ENCODE measurements at regions not wholly inside any gene's neighbourhood (a gene's known extent, or its start where the extent isn't known, plus 50 kb on each side); places are given as distances from the start of the nearest gene placed in this dataset.

GRCh38 chr1:234710381-234710780, 100.4 kb upstream of the IRF2BP2 start:
- no peak overlapping the region for H3K4me2 ChIP-seq (ENCODE audit: low read length)
- no peaks in the 10 kb centered on the region for H3F3A ChIP-seq (ENCODE audit: insufficient read depth, low read length, poor library complexity, severe bottlenecking)
- TF ChIP-seq MXI1 (conservative IDR thresholded peaks at IDR 0.05; ENCODE audit: poor library complexity, severe bottlenecking) (no peak), REST (IDR thresholded peaks at IDR 0.05; ENCODE audit: borderline replicate concordance) (no peak), CTCF (IDR thresholded peaks at IDR 0.05; ENCODE audit: poor library complexity, severe bottlenecking) (no peak), SMC3 (conservative IDR thresholded peaks at IDR 0.05; ENCODE audit: poor library complexity) (no peak), RAD21 (conservative IDR thresholded peaks at IDR 0.05) (no peak), TAF1 (IDR thresholded peaks at IDR 0.05; ENCODE audit: low read depth) (no peak), EZH2 (IDR thresholded peaks at IDR 0.05; ENCODE audit: borderline replicate concordance, insufficient read depth, low read length, poor library complexity, severe bottlenecking) (no peak), POLR2AphosphoS5 (IDR thresholded peaks at IDR 0.05) (no peak), EP300 (conservative IDR thresholded peaks at IDR 0.05; ENCODE audit: poor library complexity, severe bottlenecking) (no peak)
- no peaks in the 10 kb centered on the region for H3K27me3 ChIP-seq (ENCODE audit: insufficient read depth, low read depth, low read length)
- no peaks in the 10 kb centered on the region for H4K20me1 ChIP-seq (ENCODE audit: insufficient read depth)
- no peak overlapping the region for H3K27ac ChIP-seq (ENCODE audit: low read length)
- H3K9me3 ChIP-seq (ENCODE audit: low read length), result no peaks in the 10 kb centered on the region
- H3K36me3 ChIP-seq (ENCODE audit: insufficient read depth, low read length), result no peaks in the 10 kb centered on the region
- no peak overlapping the region for H3K9ac ChIP-seq (ENCODE audit: low read length)
- no peak overlapping the region for H2AFZ ChIP-seq (ENCODE audit: low read depth, low read length)
- H3K79me2 ChIP-seq (replicated peaks; ENCODE audit: insufficient read depth, low read length), result no peaks in the 10 kb centered on the region
- H3K4me3 ChIP-seq (ENCODE audit: low read length), result no peak overlapping the region
- H3K9me2 ChIP-seq (ENCODE audit: insufficient read depth, low read length), result no peaks in the 10 kb centered on the region

GRCh38 chr1:234709473-234710228, 99.7 kb upstream of the IRF2BP2 start:
- H3K9me3 ChIP-seq (ENCODE audit: low read length), result no peaks in the 10 kb centered on the region
- H3K79me2 ChIP-seq (replicated peaks; ENCODE audit: insufficient read depth, low read length), result no peaks in the 10 kb centered on the region
- H2AFZ ChIP-seq (ENCODE audit: low read depth, low read length), result no peak overlapping the region
- no peaks in the 10 kb centered on the region for H3F3A ChIP-seq (ENCODE audit: insufficient read depth, low read length, poor library complexity, severe bottlenecking)
- H3K4me3 ChIP-seq (ENCODE audit: low read length), result no peak overlapping the region
- no peak overlapping the region for H3K9ac ChIP-seq (ENCODE audit: low read length)
- no peaks in the 10 kb centered on the region for H3K36me3 ChIP-seq (ENCODE audit: insufficient read depth, low read length)
- H3K27me3 ChIP-seq (ENCODE audit: insufficient read depth, low read depth, low read length), result no peaks in the 10 kb centered on the region
- H4K20me1 ChIP-seq (ENCODE audit: insufficient read depth), result no peaks in the 10 kb centered on the region
- H3K4me2 ChIP-seq (ENCODE audit: low read length), result no peak overlapping the region
- no peak overlapping the region for H3K27ac ChIP-seq (ENCODE audit: low read length)
- H3K9me2 ChIP-seq (ENCODE audit: insufficient read depth, low read length), result no peaks in the 10 kb centered on the region
- TF ChIP-seq SMC3 (conservative IDR thresholded peaks at IDR 0.05; ENCODE audit: poor library complexity), result no peak
- TF ChIP-seq EZH2 (IDR thresholded peaks at IDR 0.05; ENCODE audit: borderline replicate concordance, insufficient read depth, low read length, poor library complexity, severe bottlenecking), result no peak
- TF ChIP-seq REST (IDR thresholded peaks at IDR 0.05; ENCODE audit: borderline replicate concordance), result no peak
- no peak for TF ChIP-seq EP300 (conservative IDR thresholded peaks at IDR 0.05; ENCODE audit: poor library complexity, severe bottlenecking)

All from neural cell (in vitro differentiated cells).